A549 (cell line): ENCODE measurements at regions not wholly inside any gene's neighbourhood (a gene's known extent, or its start where the extent isn't known, plus 50 kb on each side); places are given as distances from the start of the nearest gene placed in this dataset.

Experiments used
- ATAC-seq, 2 experiments: fragments of 200-7000 bp in 1 of 2; fragments of >200 bp in 1 of 2; cut with Nextera tagmentation in 1 of 2; cut with Tn5 transposase in 1 of 2; 3 replicates each; pipeline versions ENCODE4 v1.8.0 to v1.9.1; 2018 to 2020; ENCODE audit warnings: mild to moderate bottlenecking in 1 of 2, moderate library complexity in 1 of 2
- CTCF ChIA-PET: fragments of 300-600 bp; sonication (Branson Sonifier 250); formaldehyde crosslinking; extraction: SDS; loops from one replicate; lab custom pipeline; 2021; ENCODE audit warnings: antibody characterized with exemption, inconsistent platforms; lab: Yijun Ruan, JAX
- POLR2A ChIA-PET: fragments of 350-600 bp; formaldehyde crosslinking; extraction: SDS; loops from one replicate; lab custom pipeline; 2021; ENCODE audit warnings: antibody characterized with exemption, inconsistent platforms; lab: Yijun Ruan, JAX
- DNase-seq, 2 experiments: peaks; one replicate each; pipeline versions ENCODE4 v3.0.0 to v3.0.0-alpha.2; 2011 to 2016; ENCODE audit warnings: low read depth in 1 of 2, low spot score in 1 of 2
- FAIRE-seq: peaks from 2 replicates; lab custom pipeline; 2011; peaks lifted over from hg19 to GRCh38; lab: Jason Lieb, UNC
- H3K27ac ChIP-seq, 2 experiments: fragments of >200 bp; sonication (Bioruptor Twin); formaldehyde crosslinking; 3 replicates each; pipeline ENCODE4 v1.5.1; 2016 to 2017
- H3K4me1 ChIP-seq: fragments of >200 bp; sonication (Bioruptor Twin); formaldehyde crosslinking; 3 replicates; pipeline ENCODE4 v1.6.1; 2016
- H3K4me2 ChIP-seq: fragments of >200 bp; sonication (Bioruptor Twin); formaldehyde crosslinking; 3 replicates; pipeline ENCODE4 v1.6.1; 2016
- H3K4me3 ChIP-seq: fragments of >200 bp; sonication (Bioruptor Twin); formaldehyde crosslinking; 3 replicates; pipeline ENCODE4 v1.5.1; 2016
- H3K9me3 ChIP-seq: fragments of >200 bp; sonication (Bioruptor Twin); formaldehyde crosslinking; 3 replicates; pipeline ENCODE4 v1.6.1; 2016
- ATOH8 ChIP-seq: fragments of 250-450 bp; sonication (Bioruptor Pico); IDR thresholded peaks from 2 replicates; pipeline ENCODE4 v1.5.0; 2020; ENCODE audit warnings: low read depth, mild to moderate bottlenecking, moderate library complexity
- BCL3 ChIP-seq: fragments of >200 bp; sonication (Bioruptor Twin); formaldehyde crosslinking; IDR thresholded peaks from 3 replicates; pipeline ENCODE4 v1.6.1; 2016
- CBX2 ChIP-seq: fragments of 200-600 bp; sonication (generic); IDR thresholded peaks from 2 replicates; pipeline ENCODE4 v1.6.1; 2016; ENCODE audit warnings: low read depth, mild to moderate bottlenecking, borderline replicate concordance
- EHF ChIP-seq: fragments of 250-450 bp; sonication (Bioruptor Pico); IDR thresholded peaks from 2 replicates; pipeline ENCODE4 v1.5.0; 2020; ENCODE audit warnings: mild to moderate bottlenecking
- ELK1 ChIP-seq: fragments of 150-350 bp; IDR thresholded peaks from 2 replicates; pipeline ENCODE4 v1.6.1; 2014; ENCODE audit warnings: low read depth, mild to moderate bottlenecking, low read length
- EP300 ChIP-seq, 2 experiments: fragments of >200 bp; sonication (Bioruptor Twin); formaldehyde crosslinking; IDR thresholded peaks; 2 replicates in 1 of 2; 3 replicates in 1 of 2; pipeline ENCODE4 v1.6.1; 2016 to 2017
- FOSL2 ChIP-seq, 2 experiments: fragments of 450-650 bp in 1 of 2; fragments of >200 bp in 1 of 2; sonication (Bioruptor Twin) in 1 of 2; formaldehyde crosslinking; IDR thresholded peaks; 2 replicates each; pipeline versions ENCODE4 v1.5.0 to v1.6.1; 2016 to 2020; ENCODE audit warnings: mild to moderate bottlenecking in 1 of 2, moderate library complexity in 1 of 2
- FOXS1 ChIP-seq: fragments of 250-450 bp; sonication (Bioruptor Pico); IDR thresholded peaks from 2 replicates; pipeline ENCODE4 v1.5.0; 2020; ENCODE audit warnings: mild to moderate bottlenecking, moderate library complexity
- HEYL ChIP-seq: fragments of 250-450 bp; sonication (Bioruptor Pico); IDR thresholded peaks from 2 replicates; pipeline ENCODE4 v1.8.0; 2021; ENCODE audit warnings: mild to moderate bottlenecking, moderate library complexity
- HOXB13 ChIP-seq: fragments of 250-450 bp; sonication (Bioruptor Pico); IDR thresholded peaks from 2 replicates; pipeline ENCODE4 v1.5.0; 2020; ENCODE audit warnings: low read depth, mild to moderate bottlenecking, moderate library complexity
- JUNB ChIP-seq: fragments of >200 bp; sonication (Bioruptor Twin); formaldehyde crosslinking; IDR thresholded peaks from 2 replicates; pipeline ENCODE4 v1.6.1; 2016
- MYC ChIP-seq: IDR thresholded peaks from 2 replicates; pipeline ENCODE4 v1.6.1; 2012; ENCODE audit warnings: mild to moderate bottlenecking, inconsistent platforms, low read length, improper control_type of control experiment, borderline replicate concordance
- PHF8 ChIP-seq: fragments of 200-600 bp; sonication (generic); IDR thresholded peaks from 2 replicates; pipeline ENCODE4 v1.6.1; 2016; ENCODE audit warnings: low read depth, mild to moderate bottlenecking, antibody characterized with exemption, moderate library complexity, borderline replicate concordance
- POLR2A ChIP-seq: IDR thresholded peaks from 2 replicates; pipeline ENCODE4 v1.6.1; 2012; ENCODE audit warnings: mild to moderate bottlenecking, low read length
- POLR2AphosphoS2 ChIP-seq: conservative IDR thresholded peaks from 2 replicates; pipeline ENCODE4 v1.6.1; 2012; ENCODE audit warnings: low read length, improper control_type of control experiment, inconsistent platforms
- RAD21 ChIP-seq, 2 experiments: fragments of >200 bp in 1 of 2; sonication (Bioruptor Twin) in 1 of 2; formaldehyde crosslinking in 1 of 2; IDR thresholded peaks in 1 of 2; conservative IDR thresholded peaks in 1 of 2; 2 replicates in 1 of 2; 3 replicates in 1 of 2; pipeline ENCODE4 v1.6.1; 2012 to 2018; ENCODE audit warnings: inconsistent platforms in 1 of 2
- TFCP2L1 ChIP-seq: fragments of 250-450 bp; sonication (Bioruptor Pico); IDR thresholded peaks from 2 replicates; pipeline ENCODE4 v1.5.0; 2021; ENCODE audit warnings: mild to moderate bottlenecking
- USF2 ChIP-seq: fragments of 450-650 bp; IDR thresholded peaks from 2 replicates; pipeline ENCODE4 v1.6.1; 2014; ENCODE audit warnings: antibody characterized with exemption
- ZSCAN20 ChIP-seq: fragments of 250-450 bp; sonication (Bioruptor Pico); IDR thresholded peaks from 2 replicates; pipeline ENCODE4 v1.8.0; 2022; ENCODE audit warnings: mild to moderate bottlenecking, moderate library complexity
- WGBS: methylation state at CpG from one replicate; pipeline ENCODE4 v1.1.6; 2017; ENCODE audit errors: missing lambda C conversion rate; 5-methylcytosine and 5-hydroxymethylcytosine counted together
- TF ChIP-seq, protein P1 (sequence below): fragments of >200 bp; sonication (Bioruptor Twin); formaldehyde crosslinking; IDR thresholded peaks from 2 replicates; pipeline ENCODE4 v1.6.1; 2016
- TF ChIP-seq, protein P2 (sequence below): IDR thresholded peaks from 2 replicates; pipeline ENCODE4 v1.6.1; 2012
- TF ChIP-seq, protein P3 (sequence below): fragments of >200 bp; sonication (Bioruptor Twin); formaldehyde crosslinking; IDR thresholded peaks from 3 replicates; pipeline ENCODE4 v1.5.1; 2016

GRCh38 chr10:85195596-85195995, 867.2 kb downstream of the CCSER2 start (continued):
- no peak for TF ChIP-seq ATOH8
- TF ChIP-seq JUNB: no peak
- TF ChIP-seq, protein P1, sequence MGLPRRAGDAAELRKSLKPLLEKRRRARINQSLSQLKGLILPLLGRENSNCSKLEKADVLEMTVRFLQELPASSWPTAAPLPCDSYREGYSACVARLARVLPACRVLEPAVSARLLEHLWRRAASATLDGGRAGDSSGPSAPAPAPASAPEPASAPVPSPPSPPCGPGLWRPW: no peak
- no peak for TF ChIP-seq RAD21 (conservative IDR thresholded peaks at IDR 0.05 in 1 of 2, IDR thresholded peaks at IDR 0.05 in 1 of 2)
- TF ChIP-seq EP300 (IDR thresholded peaks at IDR 0.05): no peak
- no peak for TF ChIP-seq ELK1

DNA sequence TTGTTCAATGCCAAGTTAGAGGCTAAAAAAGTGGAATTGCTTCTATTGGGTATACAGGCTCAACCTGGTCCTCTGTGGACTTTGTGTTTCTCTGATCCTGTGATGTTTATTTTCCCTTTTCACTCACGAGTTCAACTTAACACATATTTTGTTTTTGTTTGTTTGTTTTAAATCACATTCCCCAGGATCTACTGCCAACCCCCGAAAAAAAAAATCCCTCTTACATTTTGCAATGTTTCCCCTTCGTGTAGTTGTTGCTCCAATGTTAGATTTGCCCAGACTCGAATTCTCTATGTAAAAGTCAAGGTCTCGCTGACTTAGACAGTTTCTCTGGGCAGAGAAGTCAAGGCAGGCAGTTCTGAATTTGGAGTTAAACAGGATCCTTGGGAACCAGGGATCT, 876.4 kb downstream of the CCSER2 start:
- WGBS: 1% methylated on average over 5 of the region's 5 CpGs
- DNase-seq (no peak), FAIRE-seq (no peak), ATAC-seq (no peak)
- Histone ChIP-seq H3K4me3 (no peak overlapping the region), H3K27ac (no peak overlapping the region), H3K4me2 (no peak overlapping the region), H3K4me1 (no peaks in the 10 kb centered on the region), H3K9me3 (no peaks in the 10 kb centered on the region)
- TF ChIP-seq EP300 (IDR thresholded peaks at IDR 0.05) (no peak), ELK1 (no peak), HEYL (CRISPR knock-in tag) (no peak), CBX2 (no peak), TFCP2L1 (CRISPR knock-in tag) (no peak), BCL3 (no peak), MYC (no peak), PHF8 (no peak), ZSCAN20 (CRISPR knock-in tag) (no peak), FOSL2 (IDR thresholded peaks at IDR 0.05) (no peak), FOSL2 (CRISPR knock-in tag; IDR thresholded peaks at IDR 0.05) (no peak), USF2 (no peak), EHF (CRISPR knock-in tag) (no peak), POLR2A (no peak), POLR2AphosphoS2 (no peak), RAD21 (conservative IDR thresholded peaks at IDR 0.05 in 1 of 2, IDR thresholded peaks at IDR 0.05 in 1 of 2) (no peak), HOXB13 (no peak), FOXS1 (CRISPR knock-in tag) (no peak)
- TF ChIP-seq, protein P2, sequence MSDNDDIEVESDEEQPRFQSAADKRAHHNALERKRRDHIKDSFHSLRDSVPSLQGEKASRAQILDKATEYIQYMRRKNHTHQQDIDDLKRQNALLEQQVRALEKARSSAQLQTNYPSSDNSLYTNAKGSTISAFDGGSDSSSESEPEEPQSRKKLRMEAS: no peak
- TF ChIP-seq, protein P3, sequence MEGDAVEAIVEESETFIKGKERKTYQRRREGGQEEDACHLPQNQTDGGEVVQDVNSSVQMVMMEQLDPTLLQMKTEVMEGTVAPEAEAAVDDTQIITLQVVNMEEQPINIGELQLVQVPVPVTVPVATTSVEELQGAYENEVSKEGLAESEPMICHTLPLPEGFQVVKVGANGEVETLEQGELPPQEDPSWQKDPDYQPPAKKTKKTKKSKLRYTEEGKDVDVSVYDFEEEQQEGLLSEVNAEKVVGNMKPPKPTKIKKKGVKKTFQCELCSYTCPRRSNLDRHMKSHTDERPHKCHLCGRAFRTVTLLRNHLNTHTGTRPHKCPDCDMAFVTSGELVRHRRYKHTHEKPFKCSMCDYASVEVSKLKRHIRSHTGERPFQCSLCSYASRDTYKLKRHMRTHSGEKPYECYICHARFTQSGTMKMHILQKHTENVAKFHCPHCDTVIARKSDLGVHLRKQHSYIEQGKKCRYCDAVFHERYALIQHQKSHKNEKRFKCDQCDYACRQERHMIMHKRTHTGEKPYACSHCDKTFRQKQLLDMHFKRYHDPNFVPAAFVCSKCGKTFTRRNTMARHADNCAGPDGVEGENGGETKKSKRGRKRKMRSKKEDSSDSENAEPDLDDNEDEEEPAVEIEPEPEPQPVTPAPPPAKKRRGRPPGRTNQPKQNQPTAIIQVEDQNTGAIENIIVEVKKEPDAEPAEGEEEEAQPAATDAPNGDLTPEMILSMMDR: no peak
- ChIA-PET POLR2A (no interaction called here), CTCF (no interaction called here)
